ENCODE measurements at regions not wholly inside any gene's neighbourhood (a gene's known extent, or its start where the extent isn't known, plus 50 kb on each side); places are given as distances from the start of the nearest gene placed in this dataset.
A peak's percentile ranks its signal among the peaks of the same experiment; 100 is the strongest.

DNA sequence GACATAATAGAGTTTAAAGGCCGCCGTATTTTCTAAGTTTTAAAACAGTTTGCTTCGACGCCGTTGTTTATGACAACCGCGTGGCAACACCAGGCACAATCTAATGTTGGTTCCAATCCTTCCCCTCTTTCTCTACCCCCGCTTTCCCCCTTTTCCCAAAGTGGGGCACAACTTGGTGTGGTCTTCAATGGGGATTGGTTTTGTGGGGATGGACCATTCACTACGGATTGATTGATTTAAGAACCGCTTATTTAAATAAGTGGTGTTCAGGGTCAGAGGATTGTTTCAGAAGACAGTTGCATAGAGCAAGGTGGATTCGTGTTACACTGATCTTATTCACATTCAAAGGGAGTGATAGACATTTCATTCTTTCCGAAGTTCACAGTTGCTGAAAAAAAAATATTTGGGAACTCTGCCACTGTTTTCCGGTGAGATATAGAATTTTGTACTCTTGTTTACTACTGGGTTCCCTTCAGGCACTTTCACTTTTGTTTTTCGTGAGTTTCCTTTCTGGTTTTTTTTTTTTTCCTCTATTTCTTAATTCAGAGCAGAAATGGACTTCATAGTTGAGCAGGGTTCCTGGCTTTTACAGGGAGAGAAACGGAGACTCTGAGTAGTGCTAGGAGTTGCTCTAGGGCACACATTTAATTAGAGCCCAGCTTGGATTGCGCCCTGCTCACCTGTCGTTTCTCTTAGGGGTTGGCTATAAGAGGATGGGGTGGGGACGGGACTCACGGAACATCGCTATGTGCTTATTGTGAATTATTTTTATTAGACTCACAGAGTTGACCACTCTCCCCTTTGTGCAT is 79.6 kb upstream of the AK4 start:
- TF ChIP-seq, protein P1, sequence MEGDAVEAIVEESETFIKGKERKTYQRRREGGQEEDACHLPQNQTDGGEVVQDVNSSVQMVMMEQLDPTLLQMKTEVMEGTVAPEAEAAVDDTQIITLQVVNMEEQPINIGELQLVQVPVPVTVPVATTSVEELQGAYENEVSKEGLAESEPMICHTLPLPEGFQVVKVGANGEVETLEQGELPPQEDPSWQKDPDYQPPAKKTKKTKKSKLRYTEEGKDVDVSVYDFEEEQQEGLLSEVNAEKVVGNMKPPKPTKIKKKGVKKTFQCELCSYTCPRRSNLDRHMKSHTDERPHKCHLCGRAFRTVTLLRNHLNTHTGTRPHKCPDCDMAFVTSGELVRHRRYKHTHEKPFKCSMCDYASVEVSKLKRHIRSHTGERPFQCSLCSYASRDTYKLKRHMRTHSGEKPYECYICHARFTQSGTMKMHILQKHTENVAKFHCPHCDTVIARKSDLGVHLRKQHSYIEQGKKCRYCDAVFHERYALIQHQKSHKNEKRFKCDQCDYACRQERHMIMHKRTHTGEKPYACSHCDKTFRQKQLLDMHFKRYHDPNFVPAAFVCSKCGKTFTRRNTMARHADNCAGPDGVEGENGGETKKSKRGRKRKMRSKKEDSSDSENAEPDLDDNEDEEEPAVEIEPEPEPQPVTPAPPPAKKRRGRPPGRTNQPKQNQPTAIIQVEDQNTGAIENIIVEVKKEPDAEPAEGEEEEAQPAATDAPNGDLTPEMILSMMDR (IDR thresholded peaks at IDR 0.05), result no peak
- Mint-ChIP-seq H3K36me3 (ENCODE audit: low read depth) (peaks cover 5% of the 10 kb centered on the region), H3K4me1 (peaks cover 31% of the 10 kb centered on the region), H3K27me3 (ENCODE audit: low read depth, poor library complexity) (peaks cover 53% of the 10 kb centered on the region), H3K27ac (peak overlapping the region; percentile 13), H3K9me3 (no peaks in the 10 kb centered on the region), H3K4me3 (peak overlapping the region; percentile 99)
- no peak for DNase-seq

DNA sequence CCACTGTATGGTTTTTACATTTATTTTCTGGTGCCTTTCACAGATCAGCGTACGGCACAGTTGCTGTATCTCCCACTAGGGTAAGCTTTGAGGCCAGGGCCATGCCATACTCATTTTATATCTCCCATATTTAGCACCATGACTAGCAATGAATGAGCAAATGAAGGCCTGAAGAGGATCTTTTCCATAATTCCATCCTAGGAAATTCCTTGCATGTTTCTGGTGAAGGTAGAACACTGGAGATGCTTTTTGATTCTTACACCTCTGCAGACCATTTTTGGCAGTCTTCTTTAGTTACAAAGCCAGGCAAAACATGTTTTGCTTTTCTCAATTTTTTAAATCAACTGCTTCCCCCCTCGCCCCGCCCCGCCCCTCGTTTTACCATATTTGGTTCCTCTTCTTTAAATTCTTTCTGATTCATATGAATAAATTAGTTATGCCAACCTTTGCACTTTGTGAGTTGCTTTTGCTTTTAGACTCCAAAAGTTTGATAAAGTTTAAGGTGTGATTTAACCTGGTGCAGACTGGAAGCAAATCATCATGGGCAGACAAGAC is 78.9 kb upstream of the AK4 start:
- peaks cover 53% of the 10 kb centered on the region for H3K27me3 Mint-ChIP-seq (ENCODE audit: low read depth, poor library complexity)
- H3K4me1 Mint-ChIP-seq, result peaks cover 31% of the 10 kb centered on the region
- DNase-seq, result no peak
- no peak overlapping the region for H3K27ac Mint-ChIP-seq
- TF ChIP-seq, protein P1 (IDR thresholded peaks at IDR 0.05), result no peak
- H3K9me3 Mint-ChIP-seq, result no peaks in the 10 kb centered on the region
- peak overlapping the region; percentile 99 for H3K4me3 Mint-ChIP-seq
- H3K36me3 Mint-ChIP-seq (ENCODE audit: low read depth), result peaks cover 5% of the 10 kb centered on the region

DNA sequence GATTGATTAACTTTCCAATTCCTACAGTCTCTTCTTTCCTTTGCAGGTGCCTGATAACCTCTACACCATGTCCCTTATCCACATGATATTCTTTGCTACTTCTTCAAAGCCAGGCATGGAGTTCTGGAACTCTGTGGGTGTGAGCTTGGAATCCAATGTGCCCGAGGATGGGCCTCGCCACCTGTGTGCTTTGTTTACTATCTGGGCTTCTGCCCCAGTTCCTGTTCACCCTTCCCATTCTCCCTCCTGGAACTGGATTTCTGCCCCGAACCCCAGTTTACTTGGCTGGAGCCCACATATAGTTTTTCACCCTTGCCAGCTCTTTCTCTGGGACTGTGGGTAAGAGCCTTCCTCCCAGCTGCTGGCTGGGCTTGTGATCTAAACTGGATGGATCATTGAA is 75.2 kb upstream of the AK4 start:
- DNase-seq, result no peak
- TF ChIP-seq, protein P1 (IDR thresholded peaks at IDR 0.05), result no peak
- Mint-ChIP-seq H3K27ac (no peak overlapping the region), H3K4me3 (no peak overlapping the region), H3K36me3 (ENCODE audit: low read depth) (no peaks in the 10 kb centered on the region), H3K27me3 (ENCODE audit: low read depth, poor library complexity) (peaks cover 38% of the 10 kb centered on the region), H3K9me3 (no peaks in the 10 kb centered on the region), H3K4me1 (peaks cover 16% of the 10 kb centered on the region)

DNA sequence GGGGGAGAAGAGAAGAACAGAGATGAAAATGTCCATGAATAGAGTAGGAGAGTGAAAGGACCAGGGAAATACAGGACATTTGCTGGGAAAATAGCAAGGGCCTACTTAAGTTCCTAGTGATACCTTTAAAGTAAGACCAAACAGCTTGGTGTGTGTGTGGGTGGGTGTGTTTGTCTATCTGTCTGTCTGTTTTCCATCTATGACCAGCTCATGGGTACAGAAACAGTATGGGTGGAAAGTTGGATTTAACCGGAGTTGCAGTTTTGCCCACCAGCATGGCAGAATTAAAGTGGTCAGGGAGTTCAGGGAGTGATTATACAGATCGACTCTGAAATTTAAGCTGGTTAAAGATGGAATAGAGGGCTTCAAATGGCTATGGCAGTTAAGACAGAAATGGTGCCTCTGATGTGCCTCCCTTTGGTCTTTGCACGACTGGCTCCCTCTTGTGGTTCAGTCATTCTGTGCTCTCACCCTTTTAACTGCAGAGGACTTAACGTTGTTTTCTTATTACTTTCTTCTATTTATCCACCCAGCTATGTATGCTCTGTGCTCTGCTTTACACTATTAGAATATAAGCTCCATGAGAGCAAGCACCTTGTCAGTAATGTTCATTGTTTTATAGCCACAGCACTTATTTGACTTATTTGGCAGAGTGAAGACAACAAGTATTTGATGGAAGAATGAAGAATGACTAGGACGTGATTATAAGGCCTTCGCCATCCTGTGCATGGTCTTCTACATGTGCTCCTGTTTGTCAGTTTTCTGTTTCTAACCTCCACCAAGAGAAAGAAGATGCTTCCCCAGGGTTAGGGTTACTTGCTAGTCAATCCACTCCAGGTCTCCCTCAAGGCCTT is 72.7 kb upstream of the AK4 start:
- Mint-ChIP-seq H3K9me3 (no peaks in the 10 kb centered on the region), H3K4me1 (no peaks in the 10 kb centered on the region), H3K36me3 (ENCODE audit: low read depth) (no peaks in the 10 kb centered on the region), H3K4me3 (no peak overlapping the region), H3K27me3 (ENCODE audit: low read depth, poor library complexity) (peaks cover 16% of the 10 kb centered on the region), H3K27ac (no peak overlapping the region)
- peak; percentile 41 for DNase-seq
- TF ChIP-seq, protein P1 (IDR thresholded peaks at IDR 0.05), result peak; percentile 64

DNA sequence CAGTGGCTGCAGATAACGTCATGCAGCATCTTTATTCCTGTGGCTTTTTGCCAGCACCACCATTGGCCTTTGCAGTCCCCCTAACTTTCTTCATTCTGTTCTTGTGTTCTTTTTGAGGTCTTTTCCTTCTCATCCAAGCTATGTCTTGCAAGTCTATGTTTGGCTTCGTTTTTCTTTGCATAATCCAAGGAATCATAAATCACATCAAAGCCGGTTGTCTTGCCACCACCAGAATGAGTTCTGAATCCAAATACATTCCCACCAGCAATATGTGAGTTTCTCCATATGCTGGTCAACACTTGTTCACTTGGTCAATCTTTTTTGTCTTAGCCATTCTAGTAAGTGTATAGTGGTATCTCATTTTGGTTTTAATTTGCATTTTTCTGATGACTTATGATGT is 70.6 kb upstream of the AK4 start:
- H3K4me1 Mint-ChIP-seq, result no peaks in the 10 kb centered on the region

More for the DNA sequence above, 70.6 kb upstream of the AK4 start:
- Mint-ChIP-seq H3K36me3 (ENCODE audit: low read depth) (no peaks in the 10 kb centered on the region), H3K27ac (no peak overlapping the region), H3K4me3 (no peak overlapping the region), H3K27me3 (ENCODE audit: low read depth, poor library complexity) (peaks cover 5% of the 10 kb centered on the region), H3K9me3 (no peaks in the 10 kb centered on the region)
- TF ChIP-seq, protein P1 (IDR thresholded peaks at IDR 0.05), result no peak
- no peak for DNase-seq
